IgD-negative memory B cell (primary cell): ENCODE measurements at regions not wholly inside any gene's neighbourhood (a gene's known extent, or its start where the extent isn't known, plus 50 kb on each side); places are given as distances from the start of the nearest gene placed in this dataset.
"Not testable (repeated sequence)": the region's sequence is repeated elsewhere in the genome, so short reads cannot be mapped to it uniquely, and the experiment has no call there.

Experiments
- H3K27ac Mint-ChIP-seq, 3 donors: one replicate each; pipeline ENCODE4 v1.8.0; 2020 to 2022; ENCODE audit warnings: mild to moderate bottlenecking in 3 of 3, mixed read lengths in 3 of 3, moderate library complexity in 1 of 3
- H3K27me3 Mint-ChIP-seq: one replicate; pipeline ENCODE4 v1.8.0; 2021; ENCODE audit warnings: mixed read lengths
- H3K36me3 Mint-ChIP-seq: one replicate; pipeline ENCODE4 v1.8.0; 2020; ENCODE audit warnings: mild to moderate bottlenecking, mixed read lengths
- H3K4me1 Mint-ChIP-seq, 3 donors: one replicate each; pipeline ENCODE4 v1.8.0; 2020 to 2022; ENCODE audit warnings: mixed read lengths in 3 of 3, mild to moderate bottlenecking in 1 of 3
- H3K4me3 Mint-ChIP-seq, 4 donors: one replicate each; pipeline ENCODE4 v1.8.0; 2020 to 2022; ENCODE audit warnings: mild to moderate bottlenecking in 4 of 4, mixed read lengths in 4 of 4, moderate library complexity in 3 of 4
- H3K9me3 Mint-ChIP-seq, 3 donors: one replicate each; pipeline ENCODE4 v1.8.0; 2020 to 2021; ENCODE audit warnings: mixed read lengths in 3 of 3, mild to moderate bottlenecking in 1 of 3

DNA sequence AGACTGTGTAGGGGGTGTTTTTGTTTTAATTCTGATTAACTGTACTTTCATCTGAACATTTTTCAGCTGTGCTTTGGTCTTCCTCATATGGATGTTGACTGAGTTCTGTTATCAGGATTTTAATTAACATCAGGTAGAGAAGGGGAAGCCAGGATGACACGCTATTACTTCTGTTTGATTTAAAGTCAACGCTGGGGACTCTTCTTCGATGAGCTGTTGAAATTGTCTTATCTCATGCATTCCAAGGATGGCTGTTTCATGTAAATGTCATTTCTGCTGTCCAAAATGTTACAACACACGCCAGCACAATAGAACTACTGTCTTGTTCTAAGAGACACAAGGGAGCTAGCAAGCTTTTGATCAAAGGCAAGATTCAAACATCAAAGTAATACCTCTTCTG lies 263.3 kb upstream of the CDH5 start:
- Mint-ChIP-seq H3K9me3 (peaks cover 0 to 3% (median 0%) of the 10 kb centered on the region in 3 donors), H3K4me3 (no peak overlapping the region), H3K4me1 (peaks cover 0 to 5% (median 0%) of the 10 kb centered on the region in 3 donors), H3K27me3 (no peaks in the 10 kb centered on the region), H3K36me3 (no peaks in the 10 kb centered on the region), H3K27ac (no peak overlapping the region)

DNA sequence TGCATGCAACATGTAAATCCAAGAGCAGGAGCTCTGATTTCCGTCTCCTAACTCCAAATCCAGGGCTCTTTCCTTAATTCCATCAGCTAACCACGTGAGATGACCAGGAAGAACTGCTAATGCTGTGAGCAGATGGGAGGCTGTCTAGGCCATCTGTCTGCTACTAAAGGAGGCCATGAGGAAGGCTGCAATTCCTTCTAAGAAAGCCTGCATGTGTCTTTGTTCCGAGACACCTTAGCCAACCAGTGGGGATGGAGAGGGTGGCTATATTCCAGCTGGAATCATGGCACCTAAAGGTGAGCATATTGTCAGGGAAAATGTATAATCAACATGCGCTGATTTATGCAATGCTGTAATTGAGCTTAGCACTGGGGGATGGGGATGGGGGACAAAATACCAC lies 267.2 kb upstream of the CDH5 start:
- Mint-ChIP-seq H3K4me1 (peaks cover 0 to 3% (median 0%) of the 10 kb centered on the region in 3 donors), H3K9me3 (peaks cover 0 to 3% (median 0%) of the 10 kb centered on the region in 3 donors), H3K4me3 (no peak overlapping the region), H3K27ac (no peak overlapping the region), H3K27me3 (no peaks in the 10 kb centered on the region), H3K36me3 (no peaks in the 10 kb centered on the region)

DNA sequence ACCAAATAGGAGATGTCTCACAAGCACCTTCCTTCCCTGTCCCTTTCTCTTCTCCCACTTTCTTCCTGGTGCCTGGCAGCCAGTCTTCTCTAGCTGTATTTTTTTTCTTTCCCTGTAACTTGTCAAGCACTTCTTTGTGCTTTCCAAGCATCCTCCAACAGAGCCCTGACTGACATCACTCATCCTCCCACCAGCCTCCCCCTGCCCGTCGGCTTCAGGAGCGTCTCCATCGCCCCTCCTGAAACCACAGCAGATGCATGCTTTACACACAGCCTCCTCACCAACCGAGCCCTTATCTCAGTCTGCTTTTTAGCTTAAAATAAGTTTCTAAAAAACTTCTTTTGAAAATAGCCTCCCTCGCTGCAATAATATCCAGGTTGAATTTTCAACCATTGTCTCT lies 268.7 kb upstream of the CDH5 start:
- no peaks in the 10 kb centered on the region for H3K36me3 Mint-ChIP-seq
- no peaks in the 10 kb centered on the region for H3K27me3 Mint-ChIP-seq
- no peak overlapping the region for H3K4me3 Mint-ChIP-seq
- H3K9me3 Mint-ChIP-seq: peaks cover 0 to 3% (median 1%) of the 10 kb centered on the region in 3 donors
- H3K27ac Mint-ChIP-seq: no peak overlapping the region
- peaks cover 0 to 3% (median 0%) of the 10 kb centered on the region in 3 donors for H3K4me1 Mint-ChIP-seq

DNA sequence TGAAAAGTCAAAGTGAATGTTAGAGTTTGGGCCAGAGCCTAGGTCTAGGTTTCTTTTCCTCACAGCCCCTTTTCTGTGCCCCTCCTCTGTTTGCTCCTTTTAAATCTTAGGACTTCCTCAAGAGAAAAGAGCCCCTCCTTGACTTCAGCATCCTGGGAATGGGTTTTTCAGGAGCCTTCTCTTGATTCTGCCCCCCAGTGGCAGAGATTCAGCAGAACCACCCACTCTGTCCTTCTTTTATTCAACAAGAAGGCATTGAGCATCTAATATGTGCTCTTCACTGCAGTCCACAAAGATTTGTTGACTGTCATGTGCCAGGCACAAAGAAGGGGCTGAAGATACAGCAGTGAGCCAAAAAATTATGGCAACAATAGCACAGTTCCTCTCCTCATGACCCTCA lies 270.8 kb upstream of the CDH5 start:
- H3K36me3 Mint-ChIP-seq: no peaks in the 10 kb centered on the region
- H3K4me1 Mint-ChIP-seq: peaks cover 0 to 3% (median 0%) of the 10 kb centered on the region in 3 donors
- peaks cover 0 to 3% (median 1%) of the 10 kb centered on the region in 3 donors for H3K9me3 Mint-ChIP-seq
- no peaks in the 10 kb centered on the region for H3K27me3 Mint-ChIP-seq
- no peak overlapping the region for H3K27ac Mint-ChIP-seq
- H3K4me3 Mint-ChIP-seq: no peak overlapping the region

DNA sequence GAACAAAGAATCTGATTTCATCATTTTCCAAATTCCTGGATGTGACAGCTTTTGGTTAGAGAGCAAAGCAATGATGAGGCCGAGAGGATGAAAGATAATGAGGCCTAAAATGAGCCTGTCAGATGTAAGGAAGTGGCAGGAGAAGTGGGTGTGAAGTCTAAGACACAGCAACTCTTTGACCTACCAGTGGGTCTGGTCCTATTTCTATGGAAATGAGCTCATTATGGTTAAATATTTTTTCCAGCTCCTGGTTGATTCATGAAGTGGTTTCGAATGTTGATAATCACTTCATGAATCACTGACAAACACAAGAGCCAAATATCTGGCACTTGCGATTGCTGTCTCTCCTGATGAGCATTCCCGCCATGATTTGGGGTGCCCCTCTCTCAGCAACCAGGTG lies 273.3 kb upstream of the CDH5 start:
- H3K36me3 Mint-ChIP-seq: no peaks in the 10 kb centered on the region
- H3K4me1 Mint-ChIP-seq: peaks cover 0 to 1% (median 0%) of the 10 kb centered on the region in 3 donors
- H3K9me3 Mint-ChIP-seq: peaks cover 0 to 4% (median 1%) of the 10 kb centered on the region in 3 donors
- H3K27ac Mint-ChIP-seq: no peak overlapping the region
- no peak overlapping the region for H3K4me3 Mint-ChIP-seq
- H3K27me3 Mint-ChIP-seq: no peaks in the 10 kb centered on the region

DNA sequence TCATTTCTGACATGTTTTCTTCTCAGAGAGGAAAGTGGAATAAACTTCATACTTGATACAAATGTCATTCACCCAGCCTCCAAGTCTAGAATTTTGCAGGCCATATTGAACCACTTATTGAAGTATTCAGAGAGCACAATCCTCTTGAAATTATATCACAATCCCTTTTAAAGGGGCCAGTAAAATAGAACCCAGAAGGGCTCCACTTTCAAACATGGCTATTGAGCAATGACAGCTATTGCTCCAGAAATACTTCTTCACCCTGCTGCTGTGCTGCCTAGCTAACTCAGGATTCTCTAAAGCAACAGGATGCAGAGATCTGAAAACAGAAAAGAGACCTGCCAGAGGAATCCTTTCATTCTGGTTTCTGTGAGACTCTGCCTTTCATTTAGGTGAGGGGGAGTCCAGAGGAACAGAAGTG lies 275.0 kb upstream of the CDH5 start:
- Mint-ChIP-seq H3K4me1 (peaks cover 0 to 1% (median 0%) of the 10 kb centered on the region in 3 donors), H3K27me3 (no peaks in the 10 kb centered on the region), H3K27ac (no peak overlapping the region), H3K4me3 (no peak overlapping the region), H3K9me3 (peaks cover 0 to 4% (median 1%) of the 10 kb centered on the region in 3 donors), H3K36me3 (no peaks in the 10 kb centered on the region)

DNA sequence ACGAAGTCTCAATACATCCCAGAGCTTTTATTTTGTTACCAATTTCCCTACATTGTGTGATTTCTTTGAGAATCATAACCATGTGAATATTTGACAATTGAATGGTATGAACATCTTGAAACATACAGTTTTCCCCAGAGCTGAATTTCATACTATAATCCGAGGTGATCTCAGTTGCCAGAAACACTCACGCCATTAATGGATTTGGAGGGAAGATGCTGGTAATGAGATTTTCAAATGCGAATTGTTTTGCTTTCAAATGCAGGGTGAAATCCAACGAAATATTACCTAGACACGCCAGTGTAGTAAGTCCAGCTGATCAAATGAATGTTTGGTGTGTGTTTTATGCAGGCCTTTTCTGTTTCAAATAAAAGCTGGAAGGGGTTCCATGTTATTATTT lies 277.8 kb upstream of the CDH5 start:
- no peak overlapping the region for H3K27ac Mint-ChIP-seq
- no peaks in the 10 kb centered on the region for H3K4me1 Mint-ChIP-seq
- no peaks in the 10 kb centered on the region for H3K36me3 Mint-ChIP-seq
- no peaks in the 10 kb centered on the region for H3K27me3 Mint-ChIP-seq
- H3K9me3 Mint-ChIP-seq: peaks cover 0 to 8% (median 3%) of the 10 kb centered on the region in 3 donors
- H3K4me3 Mint-ChIP-seq: no peak overlapping the region

DNA sequence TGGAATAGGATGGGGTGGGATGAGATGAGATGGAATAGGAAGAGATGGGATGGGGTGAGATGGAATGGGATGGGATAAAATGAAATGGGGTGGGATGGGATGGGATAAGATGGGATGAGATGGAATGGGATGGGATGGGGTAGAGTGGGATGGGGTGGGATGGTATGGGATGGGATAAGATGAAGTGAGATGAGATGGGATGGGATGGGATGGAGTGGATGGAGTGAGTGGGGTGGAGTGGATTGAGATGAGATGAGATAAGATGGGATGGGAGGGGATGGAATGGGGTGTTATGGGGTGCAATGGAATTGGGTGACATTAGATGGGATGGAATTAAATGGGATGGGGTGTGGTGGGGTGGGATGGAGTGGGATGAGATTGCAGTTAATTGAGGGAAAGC lies 279.2 kb upstream of the CDH5 start:
- Mint-ChIP-seq H3K9me3 (peaks cover 0 to 8% (median 2%) of the 10 kb centered on the region in 3 donors), H3K36me3 (no peaks in the 10 kb centered on the region), H3K4me1 (no peaks in the 10 kb centered on the region), H3K27ac (no peak overlapping the region), H3K4me3 (no peak overlapping the region), H3K27me3 (no peaks in the 10 kb centered on the region)

DNA sequence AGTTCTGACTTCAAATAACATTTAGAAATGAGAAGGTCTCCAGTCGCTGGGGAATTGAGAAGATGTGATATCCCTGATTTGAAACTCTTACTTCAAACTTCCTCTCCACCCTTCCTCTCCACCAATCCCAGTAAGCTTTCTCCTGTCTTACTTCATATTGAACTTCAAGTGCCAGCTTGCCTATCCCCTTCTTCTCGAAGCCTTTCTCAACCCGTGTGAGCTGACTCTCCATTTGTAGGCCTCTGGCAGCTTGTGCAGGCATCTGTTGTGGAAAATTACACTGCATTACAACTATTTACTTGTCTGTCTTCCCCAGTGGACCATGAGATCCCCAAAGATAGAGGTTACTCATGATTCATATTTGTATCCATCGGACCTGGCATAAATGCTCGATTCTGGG lies 280.8 kb upstream of the CDH5 start:
- Mint-ChIP-seq H3K4me1 (no peaks in the 10 kb centered on the region), H3K27me3 (no peaks in the 10 kb centered on the region), H3K36me3 (no peaks in the 10 kb centered on the region), H3K4me3 (no peak overlapping the region), H3K27ac (no peak overlapping the region), H3K9me3 (peaks cover 0 to 8% (median 2%) of the 10 kb centered on the region in 3 donors)

DNA sequence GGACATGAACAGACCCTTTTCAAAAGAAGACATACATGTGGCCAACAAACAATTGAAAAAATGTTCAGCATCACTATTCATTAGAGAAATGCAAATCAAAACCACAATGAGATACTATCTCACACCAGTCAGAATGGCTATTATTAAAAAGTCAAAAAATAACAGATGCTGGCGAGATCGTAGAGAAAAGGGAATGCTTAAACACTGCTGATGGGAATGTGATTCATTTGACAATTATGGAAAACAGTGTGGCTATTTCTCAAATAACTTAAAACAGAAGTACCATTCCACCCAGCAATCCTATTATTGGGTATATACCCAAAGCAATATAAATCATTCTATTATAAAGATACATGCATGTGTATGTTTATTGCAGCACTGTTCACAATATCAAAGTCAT lies 281.8 kb upstream of the CDH5 start:
- H3K27me3 Mint-ChIP-seq, H3K4me1 Mint-ChIP-seq, H3K9me3 Mint-ChIP-seq, H3K4me3 Mint-ChIP-seq, H3K36me3 Mint-ChIP-seq, H3K27ac Mint-ChIP-seq: not testable (repeated sequence)

DNA sequence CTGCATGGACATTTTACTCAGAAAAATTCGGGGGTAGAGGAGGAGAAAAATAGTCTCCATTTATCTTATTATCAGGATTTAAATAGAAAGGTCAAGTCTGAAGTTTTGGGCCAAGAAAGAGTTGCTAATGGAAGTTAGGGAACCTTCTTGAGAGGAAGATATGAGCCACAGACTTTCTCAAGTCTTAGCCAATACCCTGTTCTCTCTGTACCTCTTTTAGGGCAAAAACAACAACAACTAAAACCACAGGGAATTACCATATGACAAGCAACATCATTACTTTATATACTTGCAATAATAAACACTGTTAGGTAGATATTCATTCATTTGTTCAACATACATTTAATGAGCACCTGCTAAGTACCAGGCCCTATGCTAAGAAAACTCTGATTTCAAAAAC lies 282.2 kb upstream of the CDH5 start:
- H3K27me3 Mint-ChIP-seq: peaks cover 1% of the 10 kb centered on the region
- no peaks in the 10 kb centered on the region for H3K36me3 Mint-ChIP-seq
- peaks cover 0 to 5% (median 4%) of the 10 kb centered on the region in 3 donors for H3K9me3 Mint-ChIP-seq
- no peak overlapping the region for H3K4me3 Mint-ChIP-seq
- H3K27ac Mint-ChIP-seq: no peak overlapping the region
- no peaks in the 10 kb centered on the region for H3K4me1 Mint-ChIP-seq

DNA sequence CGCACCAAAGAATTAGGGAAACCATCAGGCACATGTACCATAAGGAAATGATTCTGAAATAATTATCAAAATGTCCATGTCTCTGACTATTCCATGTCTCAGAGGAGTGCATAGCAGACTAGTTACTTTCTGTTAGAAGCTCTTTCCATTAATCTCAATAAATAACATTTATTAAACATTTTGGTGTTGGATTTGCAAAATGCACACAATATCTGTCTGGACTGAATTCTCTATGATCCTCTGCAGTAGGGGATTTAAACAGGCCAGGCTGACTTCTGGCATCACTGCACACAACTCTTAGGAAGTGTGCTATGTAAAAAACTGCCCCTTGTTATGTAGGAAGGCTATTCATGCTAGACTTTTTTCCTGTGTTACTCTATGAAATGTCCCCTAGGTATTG lies 283.3 kb upstream of the CDH5 start:
- Mint-ChIP-seq H3K27me3 (peaks cover 1% of the 10 kb centered on the region), H3K4me3 (no peak overlapping the region), H3K36me3 (no peaks in the 10 kb centered on the region), H3K27ac (no peak overlapping the region), H3K4me1 (no peaks in the 10 kb centered on the region), H3K9me3 (peaks cover 4 to 6% (median 5%) of the 10 kb centered on the region in 3 donors)

DNA sequence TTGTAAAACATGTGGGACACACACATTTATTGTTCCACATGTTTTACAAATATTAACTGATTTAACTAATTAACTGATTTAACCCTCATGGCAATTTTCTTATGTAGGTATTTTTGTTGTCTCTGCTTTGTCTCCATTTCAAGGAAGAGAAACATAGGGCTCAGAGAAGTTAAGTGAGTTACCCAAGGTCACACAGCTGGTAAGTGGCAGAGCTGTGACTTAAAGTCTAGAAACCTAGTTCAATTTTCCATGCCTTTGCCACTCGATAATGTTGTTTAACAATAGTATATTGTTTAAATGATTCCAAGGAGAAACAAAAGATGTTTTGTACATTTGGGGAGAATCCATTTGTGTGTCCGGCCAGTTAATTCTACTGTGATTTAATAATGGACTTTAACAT lies 284.1 kb upstream of the CDH5 start:
- H3K36me3 Mint-ChIP-seq: no peaks in the 10 kb centered on the region
- H3K27me3 Mint-ChIP-seq: peaks cover 1% of the 10 kb centered on the region
- H3K27ac Mint-ChIP-seq: no peak overlapping the region
- H3K9me3 Mint-ChIP-seq: peaks cover 4 to 6% (median 5%) of the 10 kb centered on the region in 3 donors
- no peak overlapping the region for H3K4me3 Mint-ChIP-seq
- H3K4me1 Mint-ChIP-seq: no peaks in the 10 kb centered on the region

DNA sequence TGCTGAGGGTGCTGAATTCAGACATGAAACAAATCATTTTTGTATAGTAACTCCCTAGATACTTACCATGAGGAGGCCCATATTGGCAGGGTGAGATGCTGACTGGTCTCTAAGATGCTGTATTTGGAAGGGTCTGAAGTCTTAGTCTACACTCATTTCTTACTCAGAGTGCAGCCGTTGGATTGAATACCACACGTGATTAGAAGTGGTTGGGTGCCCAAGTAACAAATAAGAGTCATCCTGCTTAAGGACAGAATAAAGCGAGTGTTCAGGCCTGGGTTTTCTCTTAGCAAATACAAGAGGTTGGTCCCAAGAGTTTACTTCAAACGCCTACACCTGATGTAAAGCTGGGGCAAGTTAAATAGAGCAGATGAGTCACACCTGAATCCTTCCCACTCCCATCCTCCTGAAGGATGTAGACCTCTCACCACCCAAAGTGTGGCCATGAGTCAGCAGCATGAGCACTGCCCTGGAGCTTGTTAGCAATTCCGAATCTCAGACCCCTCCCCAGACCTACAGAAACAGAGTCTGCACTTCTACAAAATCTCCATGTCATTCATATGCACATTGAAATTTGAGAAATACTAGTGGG lies 284.6 kb upstream of the CDH5 start:
- H3K4me1 Mint-ChIP-seq: no peaks in the 10 kb centered on the region
- peaks cover 4 to 7% (median 5%) of the 10 kb centered on the region in 3 donors for H3K9me3 Mint-ChIP-seq
- H3K27me3 Mint-ChIP-seq: peaks cover 1% of the 10 kb centered on the region
- H3K36me3 Mint-ChIP-seq: no peaks in the 10 kb centered on the region
- no peak overlapping the region for H3K27ac Mint-ChIP-seq
- no peak overlapping the region for H3K4me3 Mint-ChIP-seq

DNA sequence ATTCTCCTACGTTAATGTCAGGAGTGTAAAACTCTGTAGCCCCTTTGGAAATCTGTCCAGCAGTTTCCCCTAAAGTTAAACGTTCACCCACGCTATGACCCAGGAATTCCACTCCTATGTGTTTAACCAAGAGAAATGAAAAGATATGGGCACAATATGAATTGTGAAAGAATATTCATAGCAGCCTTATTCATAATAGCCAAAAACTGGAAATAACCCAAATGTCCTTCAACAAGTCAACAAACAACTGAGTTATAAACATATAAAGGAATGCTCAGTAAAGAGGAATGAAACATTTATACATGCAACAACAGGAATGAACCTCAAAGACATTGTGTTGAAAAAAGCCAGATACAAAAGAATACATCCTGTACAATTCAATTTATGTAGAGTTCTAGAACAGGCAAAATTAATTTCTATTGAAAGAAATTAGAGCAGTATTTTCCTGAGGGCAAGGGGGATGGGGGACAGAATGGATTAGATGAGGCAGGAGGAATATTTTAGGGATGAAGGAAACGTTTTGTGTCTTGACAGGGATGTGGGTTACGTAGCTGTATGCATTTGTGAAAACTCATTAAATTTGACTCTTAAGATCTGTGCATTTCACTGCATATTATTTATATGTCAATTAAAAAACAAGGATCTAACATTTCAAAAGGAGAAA lies 286.7 kb upstream of the CDH5 start:
- H3K9me3 Mint-ChIP-seq: peaks cover 2 to 14% (median 2%) of the 10 kb centered on the region in 3 donors
- H3K36me3 Mint-ChIP-seq: no peaks in the 10 kb centered on the region
- peaks cover 1% of the 10 kb centered on the region for H3K27me3 Mint-ChIP-seq
- H3K4me3 Mint-ChIP-seq: no peak overlapping the region
- no peak overlapping the region for H3K27ac Mint-ChIP-seq
- no peaks in the 10 kb centered on the region for H3K4me1 Mint-ChIP-seq
